Heart left ventricle (tissue), 16 donors: ENCODE measurements at regions not wholly inside any gene's neighbourhood (a gene's known extent, or its start where the extent isn't known, plus 50 kb on each side); places are given as distances from the start of the nearest gene placed in this dataset.

Experiments used
- ATAC-seq, 4 donors: fragments of 200-7000 bp; cut with Tn5 transposase; one replicate each; pipeline ENCODE4 v1.9.1; 2020 to 2022; ENCODE audit warnings: moderate library complexity in 4 of 4, mild to moderate bottlenecking in 3 of 4, moderate number of reproducible peaks in 1 of 4
- DNase-seq, 5 donors: peaks; one replicate each; pipeline ENCODE4 v3.0.0-alpha.2; 2020
- H3K27ac ChIP-seq, 12 donors: fragments of 200-600 bp; sonication (generic) in 4 of 12; one replicate each; pipeline versions ENCODE4 v1.5.0 to v1.8.0; 2016 to 2022; ENCODE audit warnings: mild to moderate bottlenecking in 2 of 12
- H3K27me3 ChIP-seq, 9 donors: fragments of 200-600 bp; sonication (generic) in 2 of 9; one replicate each; pipeline versions ENCODE4 v1.5.1 to v1.8.0; 2016 to 2022; ENCODE audit warnings: mild to moderate bottlenecking in 3 of 9
- H3K36me3 ChIP-seq, 9 donors: fragments of 200-600 bp; sonication (generic) in 2 of 9; one replicate each; pipeline versions ENCODE4 v1.5.0 to v1.8.0; 2018 to 2022; ENCODE audit warnings: mild to moderate bottlenecking in 2 of 9
- H3K4me1 ChIP-seq, 12 donors: fragments of 200-600 bp; sonication (generic) in 4 of 12; one replicate each; pipeline versions ENCODE4 v1.5.0 to v1.8.0; 2016 to 2022; ENCODE audit warnings: mild to moderate bottlenecking in 3 of 12
- H3K4me3 ChIP-seq, 12 donors: fragments of 200-600 bp; sonication (generic) in 4 of 12; one replicate each; pipeline versions ENCODE4 v1.5.0 to v1.8.0; 2017 to 2022; ENCODE audit warnings: mild to moderate bottlenecking in 9 of 12, moderate library complexity in 4 of 12
- H3K9me3 ChIP-seq, 12 donors: fragments of 200-600 bp; sonication (generic) in 4 of 12; one replicate each; pipeline versions ENCODE4 v1.5.0 to v1.8.0; 2016 to 2022; ENCODE audit warnings: mild to moderate bottlenecking in 1 of 12
- POLR2A ChIP-seq, 2 donors: fragments of 450-650 bp; IDR thresholded peaks; one replicate each; pipeline ENCODE4 v1.6.1; 2017; ENCODE audit warnings: antibody characterized with exemption in 2 of 2, mild to moderate bottlenecking in 2 of 2, moderate library complexity in 2 of 2
- WGBS, 4 donors: extraction: QIAGEN DNeasy Blood & Tissue Kit in 2 of 4; methylation state at CpG; one replicate each; pipeline versions ENCODE4 v1.1.5 to v1.1.7; 2013 to 2018; 5-methylcytosine and 5-hydroxymethylcytosine counted together
- intact Hi-C, 10 donors: fragments of 100-400 bp; cut with DNase I; formaldehyde crosslinking; loops; one replicate each; pipeline versions ENCODE4 v1.11.1 to v1.14.2; 2022
- TF ChIP-seq, protein P1 (sequence below), 12 donors: fragments of 200-600 bp; sonication (generic) in 4 of 12; IDR thresholded peaks; one replicate each; pipeline versions ENCODE4 v1.5.0 to v1.8.0; 2018 to 2022; ENCODE audit warnings: antibody characterized with exemption in 12 of 12, mild to moderate bottlenecking in 5 of 12
- donor health status: ischemic (EF 13 %, LVEDD 7.1; RV severe dilation, severe dysfunction).
- donor health status: healthy with polysubstance abuse.
- donor health status: DM: no; HTN: yes; CAD: no.
- donor health status: DM: no; HTN: no; CAD: no.
- donor health status: ischemic (EF 25% LVEDD 6.9; RV normal size, moderate dysfunction).
- donor health status: ischemic (EF 25% LVEDD 5.7; RV mildly dilated, moderate dysfunction).
- donor health status: healthy.
- donor health status: DM: yes; HTN: yes; CAD: no.
- donor health status: ischemic (EF 35%, LVEDD 5.7; RV mildly dilated, moderate dysfunction).
- donor health status: nonischemic (EF 11% LVEDD 7.7; RV severe dilation, severe dysfunction).
- donor health status: DM: yes; HTN: yes; CAD: no.
- donor health status: PGD.
- donor health status: ischemic (EF 29% LVEDD 5.4; RV normal size, mild dysfunction).
- donor health status: nonischemic (EF 23%, LVEDD 6.1; RV moderate dilation, normal function).

GRCh38 chr9:1757186-1757585 is 258.0 kb upstream of the SMARCA2 start:
- intact Hi-C loops, result no loop called here
- no peak for DNase-seq
- TF ChIP-seq, protein P1, sequence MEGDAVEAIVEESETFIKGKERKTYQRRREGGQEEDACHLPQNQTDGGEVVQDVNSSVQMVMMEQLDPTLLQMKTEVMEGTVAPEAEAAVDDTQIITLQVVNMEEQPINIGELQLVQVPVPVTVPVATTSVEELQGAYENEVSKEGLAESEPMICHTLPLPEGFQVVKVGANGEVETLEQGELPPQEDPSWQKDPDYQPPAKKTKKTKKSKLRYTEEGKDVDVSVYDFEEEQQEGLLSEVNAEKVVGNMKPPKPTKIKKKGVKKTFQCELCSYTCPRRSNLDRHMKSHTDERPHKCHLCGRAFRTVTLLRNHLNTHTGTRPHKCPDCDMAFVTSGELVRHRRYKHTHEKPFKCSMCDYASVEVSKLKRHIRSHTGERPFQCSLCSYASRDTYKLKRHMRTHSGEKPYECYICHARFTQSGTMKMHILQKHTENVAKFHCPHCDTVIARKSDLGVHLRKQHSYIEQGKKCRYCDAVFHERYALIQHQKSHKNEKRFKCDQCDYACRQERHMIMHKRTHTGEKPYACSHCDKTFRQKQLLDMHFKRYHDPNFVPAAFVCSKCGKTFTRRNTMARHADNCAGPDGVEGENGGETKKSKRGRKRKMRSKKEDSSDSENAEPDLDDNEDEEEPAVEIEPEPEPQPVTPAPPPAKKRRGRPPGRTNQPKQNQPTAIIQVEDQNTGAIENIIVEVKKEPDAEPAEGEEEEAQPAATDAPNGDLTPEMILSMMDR (IDR thresholded peaks at IDR 0.05), result no peak
- no peak for TF ChIP-seq POLR2A (IDR thresholded peaks at IDR 0.05)
- Histone ChIP-seq H3K9me3 (peaks cover 0 to 4% (median 0%) of the 10 kb centered on the region in 12 donors), H3K27me3 (no peaks in the 10 kb centered on the region), H3K4me1 (no peaks in the 10 kb centered on the region), H3K4me3 (no peak overlapping the region), H3K36me3 (no peaks in the 10 kb centered on the region), H3K27ac (no peak overlapping the region)
- 56 to 79% (median 69%) methylated on average over 5 of the region's 5 CpGs for WGBS, 4 donors
- no peak for ATAC-seq

- 53 to 71% (median 61%) methylated on average over 2 of the region's 2 CpGs for WGBS, 4 donors
- H3K27me3 ChIP-seq, result no peaks in the 10 kb centered on the region
- TF ChIP-seq POLR2A (IDR thresholded peaks at IDR 0.05), result no peak
- TF ChIP-seq, protein P1 (IDR thresholded peaks at IDR 0.05), result no peak
- H3K4me3 ChIP-seq, result no peak overlapping the region
- intact Hi-C loops, result no loop called here
- DNase-seq (no peak), ATAC-seq (peak in 2 of 4 donors; percentile 29 to 51)
- no peak overlapping the region for H3K27ac ChIP-seq
- no peaks in the 10 kb centered on the region for H3K36me3 ChIP-seq
- H3K9me3 ChIP-seq, result peaks cover 0 to 4% (median 0%) of the 10 kb centered on the region in 12 donors
- H3K4me1 ChIP-seq, result no peaks in the 10 kb centered on the region
Measured at GRCh38 chr9:1759009-1759408, 256.1 kb upstream of the SMARCA2 start.

DNA sequence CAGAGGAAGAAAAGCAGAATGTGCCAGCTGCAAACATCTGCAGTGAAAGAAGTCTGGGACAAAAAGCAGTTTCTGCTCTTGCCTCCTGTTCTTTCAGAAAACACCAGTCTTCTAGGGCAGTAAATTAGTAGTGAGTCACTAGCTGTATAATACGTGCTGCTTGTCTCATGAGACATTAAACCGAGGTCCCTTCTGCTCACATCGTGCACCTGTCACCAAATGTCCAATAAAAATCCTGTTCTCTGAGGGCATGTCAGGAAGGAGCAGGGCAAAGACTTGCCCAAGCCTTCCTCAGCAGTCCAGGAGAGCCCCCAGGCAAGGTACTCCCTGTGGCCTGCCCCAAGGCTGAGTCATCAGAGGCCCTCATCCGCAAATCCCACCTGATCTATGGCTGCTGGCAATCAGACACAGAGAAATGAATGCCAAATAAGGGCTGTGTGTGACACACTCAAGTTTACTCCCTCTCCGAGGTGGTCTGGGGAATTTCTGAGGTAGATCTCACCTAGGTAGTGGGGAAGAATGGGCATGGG is 255.3 kb upstream of the SMARCA2 start:
- ATAC-seq, result no peak
- intact Hi-C loops, result no loop called here
- WGBS, 4 donors, result 64 to 77% (median 67%) methylated on average over 4 to 5 of the region's 5 CpGs

GRCh38 chr9:1761807-1762206 is 253.3 kb upstream of the SMARCA2 start:
- no peak for DNase-seq
- intact Hi-C loops, result no loop called here
- no peaks in the 10 kb centered on the region for H3K9me3 ChIP-seq
- H3K4me1 ChIP-seq, result no peaks in the 10 kb centered on the region
- TF ChIP-seq, protein P1 (IDR thresholded peaks at IDR 0.05), result no peak
- TF ChIP-seq POLR2A (IDR thresholded peaks at IDR 0.05), result no peak
- H3K27ac ChIP-seq, result no peak overlapping the region
- no peak overlapping the region for H3K4me3 ChIP-seq
- ATAC-seq, result no peak
- H3K27me3 ChIP-seq, result no peaks in the 10 kb centered on the region
- H3K36me3 ChIP-seq, result no peaks in the 10 kb centered on the region
- WGBS, 4 donors, result 64 to 77% (median 74%) methylated on average over 4 of the region's 4 CpGs

More for the DNA sequence above, 255.3 kb upstream of the SMARCA2 start:
- Histone ChIP-seq H3K4me3 (no peak overlapping the region), H3K4me1 (no peaks in the 10 kb centered on the region), H3K9me3 (peaks cover 0 to 4% (median 0%) of the 10 kb centered on the region in 12 donors), H3K36me3 (no peaks in the 10 kb centered on the region), H3K27ac (no peak overlapping the region), H3K27me3 (no peaks in the 10 kb centered on the region)
- no peak for DNase-seq
- TF ChIP-seq POLR2A (IDR thresholded peaks at IDR 0.05), result no peak

DNA sequence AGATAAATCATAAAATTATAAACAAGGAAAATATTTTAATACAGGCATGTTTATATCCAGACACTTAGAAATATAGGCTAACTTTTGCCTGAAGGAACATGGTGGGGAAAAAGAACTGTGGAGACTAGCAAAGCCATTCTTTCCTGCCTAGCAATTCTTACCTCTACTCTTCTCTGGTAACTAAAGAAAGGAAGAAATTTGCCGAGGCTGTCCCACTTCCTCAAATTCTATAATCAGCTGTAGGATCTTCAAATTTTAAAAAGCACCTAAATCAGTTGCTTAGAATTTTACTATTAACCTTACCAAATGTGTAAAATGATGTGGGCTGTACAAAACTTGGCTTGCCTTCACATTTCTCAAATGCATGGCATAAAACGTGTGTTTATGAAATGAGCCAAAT is 249.1 kb upstream of the SMARCA2 start:
- no peaks in the 10 kb centered on the region for H3K4me1 ChIP-seq
- DNase-seq, result no peak
- no peaks in the 10 kb centered on the region for H3K27me3 ChIP-seq
- H3K4me3 ChIP-seq, result no peak overlapping the region
- peaks cover 0 to 6% (median 0%) of the 10 kb centered on the region in 12 donors for H3K9me3 ChIP-seq
- ATAC-seq, result no peak
- 61 to 72% (median 68%) methylated on average over 2 of the region's 2 CpGs for WGBS, 4 donors
- no peak overlapping the region for H3K27ac ChIP-seq
- no peaks in the 10 kb centered on the region for H3K36me3 ChIP-seq
- TF ChIP-seq, protein P1 (IDR thresholded peaks at IDR 0.05), result no peak
- TF ChIP-seq POLR2A (IDR thresholded peaks at IDR 0.05), result no peak
- intact Hi-C loops, result no loop called here
